GM23338 (cell line): ENCODE measurements at regions not wholly inside any gene's neighbourhood (a gene's known extent, or its start where the extent isn't known, plus 50 kb on each side); places are given as distances from the start of the nearest gene placed in this dataset.

Source experiments
- ATAC-seq: fragments of 200-7000 bp; cut with Tn5 transposase; 3 replicates; pipeline ENCODE4 v1.9.1; 2020
- DNase-seq: peaks from one replicate; pipeline ENCODE4 v3.0.0-alpha.2; 2015; ENCODE audit warnings: low spot score
- H2AFZ ChIP-seq: fragments of 200-600 bp; sonication (generic); 2 replicates; pipeline ENCODE4 v1.8.0; 2016; ENCODE audit warnings: antibody characterized with exemption, mild to moderate bottlenecking, moderate library complexity
- H3F3A ChIP-seq: fragments of 200-600 bp; sonication (generic); replicated peaks from 2 replicates; pipeline ENCODE4 v1.8.0; 2017; ENCODE audit warnings: antibody characterized with exemption, mixed run types, low read depth
- H3K27ac ChIP-seq: fragments of 200-600 bp; sonication (generic); 2 replicates; pipeline ENCODE4 v1.6.1; 2016; ENCODE audit warnings: low read depth
- H3K27me3 ChIP-seq: fragments of 200-600 bp; sonication (generic); 2 replicates; pipeline ENCODE4 v1.8.0; 2016; ENCODE audit warnings: mild to moderate bottlenecking, mixed run types, moderate library complexity; ENCODE audit not compliant: insufficient read depth
- H3K36me3 ChIP-seq: fragments of 200-600 bp; sonication (generic); 2 replicates; pipeline ENCODE4 v1.8.0; 2016; ENCODE audit warnings: mild to moderate bottlenecking; ENCODE audit not compliant: insufficient read depth
- H3K4me1 ChIP-seq: fragments of 200-600 bp; sonication (generic); 2 replicates; pipeline ENCODE4 v1.8.0; 2016; ENCODE audit warnings: mild to moderate bottlenecking, moderate library complexity; ENCODE audit not compliant: insufficient read depth
- H3K4me2 ChIP-seq: fragments of 200-600 bp; sonication (generic); 2 replicates; pipeline ENCODE4 v1.7.1; 2017; ENCODE audit warnings: mixed run types
- H3K4me3 ChIP-seq: fragments of 200-600 bp; sonication (generic); 2 replicates; pipeline ENCODE4 v1.6.1; 2016; ENCODE audit warnings: mixed run types
- H3K79me2 ChIP-seq: fragments of 200-600 bp; sonication (generic); replicated peaks from 2 replicates; pipeline ENCODE4 v1.8.0; 2017; ENCODE audit warnings: mild to moderate bottlenecking; ENCODE audit not compliant: insufficient read depth
- H3K9me2 ChIP-seq: fragments of 200-600 bp; sonication (generic); 2 replicates; pipeline ENCODE4 v1.8.0; 2017; ENCODE audit not compliant: insufficient read depth
- H4K20me1 ChIP-seq: fragments of 200-600 bp; sonication (generic); replicated peaks from 2 replicates; pipeline ENCODE4 v1.8.0; 2017; ENCODE audit warnings: mild to moderate bottlenecking; ENCODE audit not compliant: insufficient read depth
- H3K27ac Mint-ChIP-seq: 2 replicates; pipeline ENCODE4 v1.8.0; 2020; ENCODE audit warnings: inconsistent platforms, mild to moderate bottlenecking, moderate library complexity, mixed read lengths
- H3K27me3 Mint-ChIP-seq: 3 replicates; pipeline ENCODE4 v1.8.0; 2022; ENCODE audit warnings: low read depth, mild to moderate bottlenecking, moderate library complexity, mixed read lengths, inconsistent platforms; ENCODE audit not compliant: insufficient read depth, poor library complexity
- H3K36me3 Mint-ChIP-seq: 3 replicates; pipeline ENCODE4 v1.8.0; 2021; ENCODE audit warnings: low read depth, mild to moderate bottlenecking, inconsistent platforms, moderate library complexity, mixed read lengths
- H3K4me1 Mint-ChIP-seq: 3 replicates; pipeline ENCODE4 v1.8.0; 2020; ENCODE audit warnings: mild to moderate bottlenecking, inconsistent platforms, mixed read lengths
- H3K4me3 Mint-ChIP-seq: 3 replicates; pipeline ENCODE4 v1.8.0; 2021; ENCODE audit warnings: moderate library complexity, mild to moderate bottlenecking, inconsistent platforms, mixed read lengths
- H3K9me3 Mint-ChIP-seq: 3 replicates; pipeline ENCODE4 v1.8.0; 2020; ENCODE audit warnings: moderate library complexity, mild to moderate bottlenecking, inconsistent platforms, mixed read lengths
- CREB1 ChIP-seq: fragments of 250-450 bp; sonication (Bioruptor Pico); IDR thresholded peaks from 2 replicates; pipeline ENCODE4 v1.5.0; 2020; ENCODE audit warnings: low read depth, mild to moderate bottlenecking, moderate library complexity
- ETS1 ChIP-seq: IDR thresholded peaks from 2 replicates; pipeline ENCODE4 v1.6.1; 2016; ENCODE audit warnings: antibody characterized with exemption
- EZH2 ChIP-seq: fragments of 200-600 bp; sonication (generic); IDR thresholded peaks from one replicate; pipeline ENCODE4 v1.8.0; 2017; ENCODE audit warnings: antibody characterized with exemption, mild to moderate bottlenecking, low read depth; ENCODE audit not compliant: unreplicated experiment
- EZH2phosphoT487 ChIP-seq: fragments of 200-600 bp; sonication (generic); IDR thresholded peaks from one replicate; pipeline ENCODE4 v1.8.1; 2018; ENCODE audit warnings: antibody characterized with exemption; ENCODE audit not compliant: unreplicated experiment
- JUNB ChIP-seq: IDR thresholded peaks from one replicate; pipeline ENCODE4 v1.6.1; 2016; ENCODE audit warnings: antibody characterized with exemption; ENCODE audit not compliant: unreplicated experiment
- NANOG ChIP-seq: IDR thresholded peaks from 2 replicates; pipeline ENCODE4 v1.6.1; 2016; ENCODE audit warnings: antibody characterized with exemption, borderline replicate concordance
- POLR2AphosphoS5 ChIP-seq: IDR thresholded peaks from 2 replicates; pipeline ENCODE4 v1.6.1; 2016; ENCODE audit warnings: antibody characterized with exemption, low read depth
- STAT1 ChIP-seq: IDR thresholded peaks from one replicate; pipeline ENCODE4 v1.6.1; 2016; ENCODE audit warnings: antibody characterized with exemption; ENCODE audit not compliant: unreplicated experiment
- ZNF114 ChIP-seq: fragments of 250-450 bp; sonication (Bioruptor Pico); IDR thresholded peaks from 2 replicates; pipeline ENCODE4 v1.5.0; 2020; ENCODE audit warnings: mild to moderate bottlenecking, moderate library complexity
- ZNF331 ChIP-seq: fragments of 250-450 bp; sonication (Bioruptor Pico); IDR thresholded peaks from 2 replicates; pipeline ENCODE4 v1.5.0; 2020; ENCODE audit warnings: low read depth, mild to moderate bottlenecking, moderate library complexity
- TF ChIP-seq, protein P1 (sequence below), 2 experiments: fragments of 200-600 bp in 1 of 2; sonication (generic) in 1 of 2; conservative IDR thresholded peaks; 2 replicates each; pipeline versions ENCODE4 v1.5.1 to v1.6.1; 2016 to 2017; ENCODE audit warnings: antibody characterized with exemption in 2 of 2, low read depth in 2 of 2, mild to moderate bottlenecking in 2 of 2, moderate library complexity in 1 of 2
- TF ChIP-seq, protein P2 (sequence below): IDR thresholded peaks from one replicate; pipeline ENCODE4 v1.6.1; 2018; ENCODE audit warnings: antibody characterized with exemption; ENCODE audit not compliant: unreplicated experiment

GRCh38 chr17:11026903-11027302 is 189.0 kb upstream of the PIRT start (continued):
- TF ChIP-seq ETS1 (no peak), CREB1 (no peak), STAT1 (no peak)
- TF ChIP-seq, protein P1, sequence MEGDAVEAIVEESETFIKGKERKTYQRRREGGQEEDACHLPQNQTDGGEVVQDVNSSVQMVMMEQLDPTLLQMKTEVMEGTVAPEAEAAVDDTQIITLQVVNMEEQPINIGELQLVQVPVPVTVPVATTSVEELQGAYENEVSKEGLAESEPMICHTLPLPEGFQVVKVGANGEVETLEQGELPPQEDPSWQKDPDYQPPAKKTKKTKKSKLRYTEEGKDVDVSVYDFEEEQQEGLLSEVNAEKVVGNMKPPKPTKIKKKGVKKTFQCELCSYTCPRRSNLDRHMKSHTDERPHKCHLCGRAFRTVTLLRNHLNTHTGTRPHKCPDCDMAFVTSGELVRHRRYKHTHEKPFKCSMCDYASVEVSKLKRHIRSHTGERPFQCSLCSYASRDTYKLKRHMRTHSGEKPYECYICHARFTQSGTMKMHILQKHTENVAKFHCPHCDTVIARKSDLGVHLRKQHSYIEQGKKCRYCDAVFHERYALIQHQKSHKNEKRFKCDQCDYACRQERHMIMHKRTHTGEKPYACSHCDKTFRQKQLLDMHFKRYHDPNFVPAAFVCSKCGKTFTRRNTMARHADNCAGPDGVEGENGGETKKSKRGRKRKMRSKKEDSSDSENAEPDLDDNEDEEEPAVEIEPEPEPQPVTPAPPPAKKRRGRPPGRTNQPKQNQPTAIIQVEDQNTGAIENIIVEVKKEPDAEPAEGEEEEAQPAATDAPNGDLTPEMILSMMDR (conservative IDR thresholded peaks at IDR 0.05; ENCODE audit: low read depth in 2 of 2) = no peak
- TF ChIP-seq, protein P2, sequence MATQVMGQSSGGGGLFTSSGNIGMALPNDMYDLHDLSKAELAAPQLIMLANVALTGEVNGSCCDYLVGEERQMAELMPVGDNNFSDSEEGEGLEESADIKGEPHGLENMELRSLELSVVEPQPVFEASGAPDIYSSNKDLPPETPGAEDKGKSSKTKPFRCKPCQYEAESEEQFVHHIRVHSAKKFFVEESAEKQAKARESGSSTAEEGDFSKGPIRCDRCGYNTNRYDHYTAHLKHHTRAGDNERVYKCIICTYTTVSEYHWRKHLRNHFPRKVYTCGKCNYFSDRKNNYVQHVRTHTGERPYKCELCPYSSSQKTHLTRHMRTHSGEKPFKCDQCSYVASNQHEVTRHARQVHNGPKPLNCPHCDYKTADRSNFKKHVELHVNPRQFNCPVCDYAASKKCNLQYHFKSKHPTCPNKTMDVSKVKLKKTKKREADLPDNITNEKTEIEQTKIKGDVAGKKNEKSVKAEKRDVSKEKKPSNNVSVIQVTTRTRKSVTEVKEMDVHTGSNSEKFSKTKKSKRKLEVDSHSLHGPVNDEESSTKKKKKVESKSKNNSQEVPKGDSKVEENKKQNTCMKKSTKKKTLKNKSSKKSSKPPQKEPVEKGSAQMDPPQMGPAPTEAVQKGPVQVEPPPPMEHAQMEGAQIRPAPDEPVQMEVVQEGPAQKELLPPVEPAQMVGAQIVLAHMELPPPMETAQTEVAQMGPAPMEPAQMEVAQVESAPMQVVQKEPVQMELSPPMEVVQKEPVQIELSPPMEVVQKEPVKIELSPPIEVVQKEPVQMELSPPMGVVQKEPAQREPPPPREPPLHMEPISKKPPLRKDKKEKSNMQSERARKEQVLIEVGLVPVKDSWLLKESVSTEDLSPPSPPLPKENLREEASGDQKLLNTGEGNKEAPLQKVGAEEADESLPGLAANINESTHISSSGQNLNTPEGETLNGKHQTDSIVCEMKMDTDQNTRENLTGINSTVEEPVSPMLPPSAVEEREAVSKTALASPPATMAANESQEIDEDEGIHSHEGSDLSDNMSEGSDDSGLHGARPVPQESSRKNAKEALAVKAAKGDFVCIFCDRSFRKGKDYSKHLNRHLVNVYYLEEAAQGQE = no peak

GRCh38 chr17:11023639-11024479 is 186.0 kb upstream of the PIRT start:
- Mint-ChIP-seq H3K27ac (no peak overlapping the region), H3K4me1 (no peaks in the 10 kb centered on the region), H3K27me3 (peaks cover 7% of the 10 kb centered on the region), H3K36me3 (peaks cover 42% of the 10 kb centered on the region), H3K4me3 (no peak overlapping the region), H3K9me3 (peaks cover 97% of the 10 kb centered on the region)
- H3K27ac ChIP-seq = no peak overlapping the region
- H3F3A ChIP-seq = no peaks in the 10 kb centered on the region
- no peaks in the 10 kb centered on the region for H3K9me2 ChIP-seq
- H3K79me2 ChIP-seq = no peaks in the 10 kb centered on the region
- no peaks in the 10 kb centered on the region for H3K4me1 ChIP-seq
- no peak overlapping the region for H3K4me2 ChIP-seq
- H3K36me3 ChIP-seq = 0 out of 2 replicates have a peak, but pooled peaks cover 7% of the 10 kb centered on the region
- no peak for ATAC-seq
- H2AFZ ChIP-seq = no peak overlapping the region
- no peaks in the 10 kb centered on the region for H4K20me1 ChIP-seq
- H3K4me3 ChIP-seq = no peak overlapping the region
- no peak for DNase-seq
- H3K27me3 ChIP-seq = no peaks in the 10 kb centered on the region
- TF ChIP-seq CREB1 (no peak), EZH2phosphoT487 (no peak), STAT1 (no peak), NANOG (no peak), EZH2 (no peak), POLR2AphosphoS5 (no peak), ETS1 (no peak), JUNB (no peak), ZNF331 (no peak), ZNF114 (CRISPR knock-in tag) (no peak)
- TF ChIP-seq, protein P1 (conservative IDR thresholded peaks at IDR 0.05; ENCODE audit: low read depth in 2 of 2) = no peak
